ENCODE measurements at regions not wholly inside any gene's neighbourhood (a gene's known extent, or its start where the extent isn't known, plus 50 kb on each side); places are given as distances from the start of the nearest gene placed in this dataset.

DNA sequence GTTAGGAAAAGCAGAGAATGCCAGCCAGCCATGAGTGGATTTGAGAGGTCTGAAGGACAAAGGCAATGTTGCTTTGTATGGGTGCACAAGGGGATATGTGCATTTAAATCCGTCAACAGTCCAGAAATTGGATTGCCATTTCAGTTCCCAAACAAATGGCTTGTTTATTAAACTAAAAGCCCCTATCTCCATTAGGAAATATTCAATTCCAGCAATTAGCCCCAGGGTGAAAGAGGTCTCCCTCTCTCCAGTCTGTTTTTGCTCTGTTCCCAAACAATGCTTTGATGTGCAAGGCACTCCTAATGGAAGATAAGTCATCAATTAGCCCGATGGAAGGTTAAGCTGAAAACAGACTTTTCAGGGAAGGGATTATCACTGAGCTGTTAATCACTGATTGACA lies 101.3 kb downstream of the C9orf152 start:
- H3K4me1 ChIP-seq: peaks cover 0 to 33% (median 15%) of the 10 kb centered on the region in 3 donors
- 82 to 90% methylated on average over 2 of the region's 2 CpGs for WGBS, 2 donors (ENCODE audit: low coverage in 1 of 2)
- TF ChIP-seq EP300 (IDR thresholded peaks at IDR 0.05) (no peak), POLR2AphosphoS5 (IDR thresholded peaks at IDR 0.05) (no peak), POLR2A (IDR thresholded peaks at IDR 0.05) (no peak)
- TF ChIP-seq, protein P1, sequence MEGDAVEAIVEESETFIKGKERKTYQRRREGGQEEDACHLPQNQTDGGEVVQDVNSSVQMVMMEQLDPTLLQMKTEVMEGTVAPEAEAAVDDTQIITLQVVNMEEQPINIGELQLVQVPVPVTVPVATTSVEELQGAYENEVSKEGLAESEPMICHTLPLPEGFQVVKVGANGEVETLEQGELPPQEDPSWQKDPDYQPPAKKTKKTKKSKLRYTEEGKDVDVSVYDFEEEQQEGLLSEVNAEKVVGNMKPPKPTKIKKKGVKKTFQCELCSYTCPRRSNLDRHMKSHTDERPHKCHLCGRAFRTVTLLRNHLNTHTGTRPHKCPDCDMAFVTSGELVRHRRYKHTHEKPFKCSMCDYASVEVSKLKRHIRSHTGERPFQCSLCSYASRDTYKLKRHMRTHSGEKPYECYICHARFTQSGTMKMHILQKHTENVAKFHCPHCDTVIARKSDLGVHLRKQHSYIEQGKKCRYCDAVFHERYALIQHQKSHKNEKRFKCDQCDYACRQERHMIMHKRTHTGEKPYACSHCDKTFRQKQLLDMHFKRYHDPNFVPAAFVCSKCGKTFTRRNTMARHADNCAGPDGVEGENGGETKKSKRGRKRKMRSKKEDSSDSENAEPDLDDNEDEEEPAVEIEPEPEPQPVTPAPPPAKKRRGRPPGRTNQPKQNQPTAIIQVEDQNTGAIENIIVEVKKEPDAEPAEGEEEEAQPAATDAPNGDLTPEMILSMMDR (IDR thresholded peaks at IDR 0.05): no peak
- no peaks in the 10 kb centered on the region for H3K36me3 ChIP-seq
- no peaks in the 10 kb centered on the region for H3K27me3 ChIP-seq
- ATAC-seq: no peak
- no peak overlapping the region for H3K27ac ChIP-seq
- no peak overlapping the region for H3K4me3 ChIP-seq
- no peaks in the 10 kb centered on the region for H3K9me3 ChIP-seq

DNA sequence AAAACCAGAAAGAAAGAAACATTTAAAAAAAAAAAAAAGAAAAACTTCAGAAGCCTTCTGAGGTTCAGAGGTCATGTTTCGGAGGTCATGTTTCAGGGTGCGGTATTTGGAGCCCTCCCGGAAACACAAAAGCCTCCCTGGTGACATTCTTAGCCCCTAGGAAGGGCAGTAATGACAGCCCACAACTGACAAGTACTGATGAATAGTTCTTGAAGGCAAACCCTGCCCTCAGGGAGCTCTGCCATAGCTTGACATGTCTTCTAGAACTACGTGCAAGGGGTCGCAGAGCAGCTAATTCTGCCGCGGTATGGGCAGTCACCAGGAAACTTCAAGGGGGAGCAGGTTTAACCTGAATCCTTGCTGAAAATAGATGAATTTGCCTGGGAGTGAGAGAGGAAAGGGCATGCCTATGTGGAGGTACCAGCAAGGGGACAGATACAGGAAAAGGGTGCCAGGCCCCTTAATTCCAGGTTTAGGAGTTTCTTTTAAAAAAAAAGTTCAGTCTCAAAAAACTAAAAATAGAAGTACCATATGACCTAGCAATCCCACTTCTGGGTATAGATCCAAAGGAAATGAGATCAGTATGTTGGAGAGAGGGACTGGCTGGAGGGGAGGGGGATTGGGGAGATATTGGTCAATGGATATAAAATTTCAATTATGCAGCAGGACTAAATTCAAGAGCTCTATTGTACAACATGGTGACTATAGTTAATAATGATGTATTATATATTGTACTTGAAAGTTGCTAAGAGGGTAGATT lies 98.4 kb downstream of the C9orf152 start:
- no peaks in the 10 kb centered on the region for H3K36me3 ChIP-seq
- H3K4me3 ChIP-seq: no peak overlapping the region
- TF ChIP-seq POLR2A (IDR thresholded peaks at IDR 0.05) (no peak), POLR2AphosphoS5 (IDR thresholded peaks at IDR 0.05) (no peak), EP300 (IDR thresholded peaks at IDR 0.05) (no peak)
- TF ChIP-seq, protein P1 (IDR thresholded peaks at IDR 0.05): no peak
- H3K4me1 ChIP-seq: peaks cover 0 to 23% (median 12%) of the 10 kb centered on the region in 3 donors
- 85% methylated on average over 3 to 5 of the region's 7 CpGs for WGBS, 2 donors (ENCODE audit: low coverage in 1 of 2)
- no peaks in the 10 kb centered on the region for H3K27me3 ChIP-seq
- ATAC-seq: no peak
- H3K27ac ChIP-seq: no peak overlapping the region
- no peaks in the 10 kb centered on the region for H3K9me3 ChIP-seq

GRCh38 chr9:110110154-110110553 lies 97.8 kb downstream of the C9orf152 start:
- TF ChIP-seq, protein P1 (IDR thresholded peaks at IDR 0.05): no peak
- TF ChIP-seq POLR2A (IDR thresholded peaks at IDR 0.05): no peak
- TF ChIP-seq POLR2AphosphoS5 (IDR thresholded peaks at IDR 0.05): no peak
- TF ChIP-seq EP300 (IDR thresholded peaks at IDR 0.05): no peak
- H3K4me1 ChIP-seq: peaks cover 0 to 23% (median 10%) of the 10 kb centered on the region in 3 donors
- 80 to 82% methylated on average over 2 of the region's 2 CpGs for WGBS, 2 donors (ENCODE audit: low coverage in 1 of 2)
- ATAC-seq: no peak
- no peak overlapping the region for H3K4me3 ChIP-seq
- H3K36me3 ChIP-seq: no peaks in the 10 kb centered on the region
- no peak overlapping the region for H3K27ac ChIP-seq
- no peaks in the 10 kb centered on the region for H3K9me3 ChIP-seq
- H3K27me3 ChIP-seq: no peaks in the 10 kb centered on the region

DNA sequence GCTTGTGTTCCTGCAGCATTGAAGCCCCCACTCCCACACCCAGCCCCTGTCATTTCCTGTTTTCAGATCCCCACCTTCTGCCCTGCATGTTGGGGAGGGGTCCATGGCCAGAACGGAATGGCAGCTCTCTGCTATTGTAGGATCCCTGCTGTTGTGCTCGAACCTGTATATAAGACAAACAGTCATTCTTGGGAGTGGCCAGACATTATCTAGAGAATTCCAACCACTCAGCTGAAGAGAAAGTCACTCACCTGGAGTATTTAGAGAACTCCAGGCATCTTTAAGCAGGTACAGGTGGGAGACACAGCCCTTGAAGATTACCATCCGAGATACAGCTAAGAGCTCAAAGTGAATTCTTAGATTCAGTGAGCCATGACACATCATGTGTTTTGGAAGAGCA lies 96.1 kb downstream of the C9orf152 start:
- Histone ChIP-seq H3K4me3 (no peak overlapping the region), H3K9me3 (no peaks in the 10 kb centered on the region), H3K27ac (no peak overlapping the region), H3K36me3 (no peaks in the 10 kb centered on the region), H3K4me1 (peaks cover 0 to 27% (median 13%) of the 10 kb centered on the region in 3 donors), H3K27me3 (no peaks in the 10 kb centered on the region)
- WGBS, 2 donors (ENCODE audit: low coverage in 1 of 2): 74 to 100% methylated on average over 1 to 3 of the region's 3 CpGs
- no peak for TF ChIP-seq POLR2AphosphoS5 (IDR thresholded peaks at IDR 0.05)
- TF ChIP-seq EP300 (IDR thresholded peaks at IDR 0.05): no peak
- TF ChIP-seq, protein P1 (IDR thresholded peaks at IDR 0.05): no peak
- TF ChIP-seq POLR2A (IDR thresholded peaks at IDR 0.05): no peak
- ATAC-seq: no peak

- ATAC-seq: no peak
- WGBS, 2 donors (ENCODE audit: low coverage in 1 of 2): 92 to 100% methylated on average over 4 of the region's 4 CpGs
These were observed 95.2 kb downstream of the C9orf152 start for GRCh38 chr9:110112792-110113191.

More at GRCh38 chr9:110112792-110113191, 95.2 kb downstream of the C9orf152 start:
- Histone ChIP-seq H3K27me3 (no peaks in the 10 kb centered on the region), H3K4me1 (peaks cover 0 to 28% (median 13%) of the 10 kb centered on the region in 3 donors), H3K9me3 (no peaks in the 10 kb centered on the region), H3K27ac (no peak overlapping the region), H3K36me3 (no peaks in the 10 kb centered on the region), H3K4me3 (no peak overlapping the region)
- TF ChIP-seq EP300 (IDR thresholded peaks at IDR 0.05): no peak
- TF ChIP-seq, protein P1 (IDR thresholded peaks at IDR 0.05): no peak
- no peak for TF ChIP-seq POLR2A (IDR thresholded peaks at IDR 0.05)
- TF ChIP-seq POLR2AphosphoS5 (IDR thresholded peaks at IDR 0.05): no peak
